A549 (cell line): ENCODE measurements at regions not wholly inside any gene's neighbourhood (a gene's known extent, or its start where the extent isn't known, plus 50 kb on each side); places are given as distances from the start of the nearest gene placed in this dataset.

Source experiments
- ATAC-seq, 2 experiments: fragments of 200-7000 bp in 1 of 2; fragments of >200 bp in 1 of 2; cut with Nextera tagmentation in 1 of 2; cut with Tn5 transposase in 1 of 2; 3 replicates each; pipeline versions ENCODE4 v1.8.0 to v1.9.1; 2018 to 2020; ENCODE audit warnings: mild to moderate bottlenecking in 1 of 2, moderate library complexity in 1 of 2
- CTCF ChIA-PET: fragments of 300-600 bp; sonication (Branson Sonifier 250); formaldehyde crosslinking; extraction: SDS; loops from one replicate; lab custom pipeline; 2021; ENCODE audit warnings: antibody characterized with exemption, inconsistent platforms; lab: Yijun Ruan, JAX
- POLR2A ChIA-PET: fragments of 350-600 bp; formaldehyde crosslinking; extraction: SDS; loops from one replicate; lab custom pipeline; 2021; ENCODE audit warnings: antibody characterized with exemption, inconsistent platforms; lab: Yijun Ruan, JAX
- DNase-seq, 2 experiments: peaks; one replicate each; pipeline versions ENCODE4 v3.0.0 to v3.0.0-alpha.2; 2011 to 2016; ENCODE audit warnings: low read depth in 1 of 2, low spot score in 1 of 2
- FAIRE-seq: peaks from 2 replicates; lab custom pipeline; 2011; peaks lifted over from hg19 to GRCh38; lab: Jason Lieb, UNC
- H3K27ac ChIP-seq, 2 experiments: fragments of >200 bp; sonication (Bioruptor Twin); formaldehyde crosslinking; 3 replicates each; pipeline ENCODE4 v1.5.1; 2016 to 2017
- H3K4me1 ChIP-seq: fragments of >200 bp; sonication (Bioruptor Twin); formaldehyde crosslinking; 3 replicates; pipeline ENCODE4 v1.6.1; 2016
- H3K4me2 ChIP-seq: fragments of >200 bp; sonication (Bioruptor Twin); formaldehyde crosslinking; 3 replicates; pipeline ENCODE4 v1.6.1; 2016
- H3K4me3 ChIP-seq: fragments of >200 bp; sonication (Bioruptor Twin); formaldehyde crosslinking; 3 replicates; pipeline ENCODE4 v1.5.1; 2016
- H3K9me3 ChIP-seq: fragments of >200 bp; sonication (Bioruptor Twin); formaldehyde crosslinking; 3 replicates; pipeline ENCODE4 v1.6.1; 2016
- BCL3 ChIP-seq: fragments of >200 bp; sonication (Bioruptor Twin); formaldehyde crosslinking; IDR thresholded peaks from 3 replicates; pipeline ENCODE4 v1.6.1; 2016
- BHLHE40 ChIP-seq: IDR thresholded peaks from 2 replicates; pipeline ENCODE4 v1.6.1; 2012; ENCODE audit warnings: low read depth, low read length, inconsistent platforms
- CBX2 ChIP-seq: fragments of 200-600 bp; sonication (generic); IDR thresholded peaks from 2 replicates; pipeline ENCODE4 v1.6.1; 2016; ENCODE audit warnings: low read depth, mild to moderate bottlenecking, borderline replicate concordance
- CBX8 ChIP-seq: fragments of 200-600 bp; sonication (generic); IDR thresholded peaks from 2 replicates; pipeline ENCODE4 v1.6.1; 2016
- CHD2 ChIP-seq: fragments of 150-350 bp; IDR thresholded peaks from 2 replicates; pipeline ENCODE4 v1.6.1; 2014; ENCODE audit warnings: low read length; ENCODE audit not compliant: partially characterized antibody
- E2F6 ChIP-seq: IDR thresholded peaks from 2 replicates; pipeline ENCODE4 v1.6.1; 2012; ENCODE audit warnings: low read depth, borderline replicate concordance
- EHMT2 ChIP-seq: fragments of 200-600 bp; sonication (generic); IDR thresholded peaks from 2 replicates; pipeline ENCODE4 v1.6.1; 2016; ENCODE audit warnings: antibody characterized with exemption, low read depth, mild to moderate bottlenecking, moderate library complexity
- ESRRA ChIP-seq: fragments of 150-350 bp; IDR thresholded peaks from 2 replicates; pipeline ENCODE4 v1.6.1; 2014; ENCODE audit warnings: mild to moderate bottlenecking, low read length, borderline replicate concordance
- FOSB ChIP-seq: fragments of 250-450 bp; sonication (Bioruptor Pico); IDR thresholded peaks from 2 replicates; pipeline ENCODE4 v1.5.0; 2020; ENCODE audit warnings: mild to moderate bottlenecking, moderate library complexity
- HDAC2 ChIP-seq: fragments of 200-600 bp; sonication (generic); IDR thresholded peaks from 2 replicates; pipeline ENCODE4 v1.6.1; 2016
- HOXA7 ChIP-seq: fragments of 250-450 bp; sonication (Bioruptor Pico); IDR thresholded peaks from 2 replicates; pipeline ENCODE4 v1.5.0; 2020; ENCODE audit warnings: mild to moderate bottlenecking, moderate library complexity
- HOXB13 ChIP-seq: fragments of 250-450 bp; sonication (Bioruptor Pico); IDR thresholded peaks from 2 replicates; pipeline ENCODE4 v1.5.0; 2020; ENCODE audit warnings: low read depth, mild to moderate bottlenecking, moderate library complexity
- MAZ ChIP-seq: fragments of 150-350 bp; IDR thresholded peaks from 2 replicates; pipeline ENCODE4 v1.6.1; 2014; ENCODE audit warnings: antibody characterized with exemption, low read depth, low read length, borderline replicate concordance
- NPAS2 ChIP-seq: fragments of 250-450 bp; sonication (Bioruptor Pico); IDR thresholded peaks from 2 replicates; pipeline ENCODE4 v1.8.0; 2022; ENCODE audit warnings: mild to moderate bottlenecking, moderate library complexity, borderline replicate concordance
- POLR2AphosphoS2 ChIP-seq: conservative IDR thresholded peaks from 2 replicates; pipeline ENCODE4 v1.6.1; 2012; ENCODE audit warnings: low read length, improper control_type of control experiment, inconsistent platforms
- RAD21 ChIP-seq, 2 experiments: fragments of >200 bp in 1 of 2; sonication (Bioruptor Twin) in 1 of 2; formaldehyde crosslinking in 1 of 2; IDR thresholded peaks in 1 of 2; conservative IDR thresholded peaks in 1 of 2; 2 replicates in 1 of 2; 3 replicates in 1 of 2; pipeline ENCODE4 v1.6.1; 2012 to 2018; ENCODE audit warnings: inconsistent platforms in 1 of 2
- SREBF2 ChIP-seq: fragments of 450-650 bp; IDR thresholded peaks from 2 replicates; pipeline ENCODE4 v1.6.1; 2014; ENCODE audit warnings: mild to moderate bottlenecking, moderate library complexity
- ZNF302 ChIP-seq: fragments of 250-450 bp; sonication (Bioruptor Pico); IDR thresholded peaks from 2 replicates; pipeline ENCODE4 v1.9.0; 2021; ENCODE audit warnings: inconsistent platforms, mild to moderate bottlenecking, moderate library complexity
- ZSCAN20 ChIP-seq: fragments of 250-450 bp; sonication (Bioruptor Pico); IDR thresholded peaks from 2 replicates; pipeline ENCODE4 v1.8.0; 2022; ENCODE audit warnings: mild to moderate bottlenecking, moderate library complexity
- WGBS: methylation state at CpG from one replicate; pipeline ENCODE4 v1.1.6; 2017; ENCODE audit errors: missing lambda C conversion rate; 5-methylcytosine and 5-hydroxymethylcytosine counted together
- TF ChIP-seq, protein P1 (sequence below): IDR thresholded peaks from 2 replicates; pipeline ENCODE4 v1.6.1; 2012
- TF ChIP-seq, protein P2 (sequence below): fragments of 200-600 bp; sonication (generic); IDR thresholded peaks from 2 replicates; pipeline ENCODE4 v1.6.1; 2016; ENCODE audit warnings: antibody characterized with exemption, mild to moderate bottlenecking, moderate library complexity

DNA sequence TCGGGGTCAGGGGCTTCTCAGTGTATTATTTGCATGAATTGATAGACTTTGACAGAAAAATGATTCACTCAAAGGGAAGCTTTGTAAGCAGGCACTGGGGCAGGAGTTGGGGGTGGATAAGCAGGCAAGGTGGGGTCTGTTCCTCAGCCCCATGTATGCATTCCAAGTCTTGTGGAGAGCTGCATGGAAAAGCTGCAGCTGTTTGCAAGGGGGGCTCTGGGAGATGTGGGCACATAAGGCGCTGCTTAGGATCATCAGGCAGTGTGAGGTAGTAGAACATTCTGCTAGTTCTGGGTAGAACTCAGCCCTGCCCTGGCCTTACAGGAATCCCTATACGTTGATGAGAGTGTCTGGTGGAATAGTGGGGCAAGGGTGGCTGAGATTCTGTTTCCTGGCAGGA, 154.2 kb upstream of the LRIG1 start:
- TF ChIP-seq SREBF2 (no peak), EHMT2 (no peak), E2F6 (no peak), CHD2 (no peak)
- CTCF ChIA-PET: no interaction called here
- FAIRE-seq: no peak
- POLR2A ChIA-PET: no interaction called here
- no peaks in the 10 kb centered on the region for H3K4me1 ChIP-seq
- WGBS: 22% methylated on average over 3 of the region's 3 CpGs
- H3K9me3 ChIP-seq: no peaks in the 10 kb centered on the region
- H3K27ac ChIP-seq: no peak overlapping the region
- DNase-seq: no peak
- ATAC-seq: no peak
- H3K4me2 ChIP-seq: no peak overlapping the region
- no peak overlapping the region for H3K4me3 ChIP-seq

- H3K4me3 ChIP-seq: no peak overlapping the region
- H3K4me2 ChIP-seq: no peak overlapping the region
- FAIRE-seq: no peak
- TF ChIP-seq FOSB (CRISPR knock-in tag): no peak
- no peak for TF ChIP-seq HOXB13 (CRISPR knock-in tag)
- TF ChIP-seq, protein P1, sequence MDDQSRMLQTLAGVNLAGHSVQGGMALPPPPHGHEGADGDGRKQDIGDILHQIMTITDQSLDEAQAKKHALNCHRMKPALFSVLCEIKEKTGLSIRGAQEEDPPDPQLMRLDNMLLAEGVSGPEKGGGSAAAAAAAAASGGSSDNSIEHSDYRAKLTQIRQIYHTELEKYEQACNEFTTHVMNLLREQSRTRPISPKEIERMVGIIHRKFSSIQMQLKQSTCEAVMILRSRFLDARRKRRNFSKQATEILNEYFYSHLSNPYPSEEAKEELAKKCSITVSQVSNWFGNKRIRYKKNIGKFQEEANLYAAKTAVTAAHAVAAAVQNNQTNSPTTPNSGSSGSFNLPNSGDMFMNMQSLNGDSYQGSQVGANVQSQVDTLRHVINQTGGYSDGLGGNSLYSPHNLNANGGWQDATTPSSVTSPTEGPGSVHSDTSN: no peak
- TF ChIP-seq HOXA7 (CRISPR knock-in tag): no peak
- TF ChIP-seq POLR2AphosphoS2: no peak
- TF ChIP-seq CBX2: no peak
- TF ChIP-seq ZNF302 (CRISPR knock-in tag): no peak
- TF ChIP-seq HDAC2: no peak
- no peak for TF ChIP-seq NPAS2
- no peak for TF ChIP-seq ZSCAN20 (CRISPR knock-in tag)
- TF ChIP-seq MAZ: no peak
- TF ChIP-seq BCL3: no peak
- TF ChIP-seq CBX8: no peak
- TF ChIP-seq, protein P2, sequence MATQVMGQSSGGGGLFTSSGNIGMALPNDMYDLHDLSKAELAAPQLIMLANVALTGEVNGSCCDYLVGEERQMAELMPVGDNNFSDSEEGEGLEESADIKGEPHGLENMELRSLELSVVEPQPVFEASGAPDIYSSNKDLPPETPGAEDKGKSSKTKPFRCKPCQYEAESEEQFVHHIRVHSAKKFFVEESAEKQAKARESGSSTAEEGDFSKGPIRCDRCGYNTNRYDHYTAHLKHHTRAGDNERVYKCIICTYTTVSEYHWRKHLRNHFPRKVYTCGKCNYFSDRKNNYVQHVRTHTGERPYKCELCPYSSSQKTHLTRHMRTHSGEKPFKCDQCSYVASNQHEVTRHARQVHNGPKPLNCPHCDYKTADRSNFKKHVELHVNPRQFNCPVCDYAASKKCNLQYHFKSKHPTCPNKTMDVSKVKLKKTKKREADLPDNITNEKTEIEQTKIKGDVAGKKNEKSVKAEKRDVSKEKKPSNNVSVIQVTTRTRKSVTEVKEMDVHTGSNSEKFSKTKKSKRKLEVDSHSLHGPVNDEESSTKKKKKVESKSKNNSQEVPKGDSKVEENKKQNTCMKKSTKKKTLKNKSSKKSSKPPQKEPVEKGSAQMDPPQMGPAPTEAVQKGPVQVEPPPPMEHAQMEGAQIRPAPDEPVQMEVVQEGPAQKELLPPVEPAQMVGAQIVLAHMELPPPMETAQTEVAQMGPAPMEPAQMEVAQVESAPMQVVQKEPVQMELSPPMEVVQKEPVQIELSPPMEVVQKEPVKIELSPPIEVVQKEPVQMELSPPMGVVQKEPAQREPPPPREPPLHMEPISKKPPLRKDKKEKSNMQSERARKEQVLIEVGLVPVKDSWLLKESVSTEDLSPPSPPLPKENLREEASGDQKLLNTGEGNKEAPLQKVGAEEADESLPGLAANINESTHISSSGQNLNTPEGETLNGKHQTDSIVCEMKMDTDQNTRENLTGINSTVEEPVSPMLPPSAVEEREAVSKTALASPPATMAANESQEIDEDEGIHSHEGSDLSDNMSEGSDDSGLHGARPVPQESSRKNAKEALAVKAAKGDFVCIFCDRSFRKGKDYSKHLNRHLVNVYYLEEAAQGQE: no peak
- no peak for TF ChIP-seq ESRRA
- no peak for TF ChIP-seq BHLHE40
- TF ChIP-seq RAD21 (conservative IDR thresholded peaks at IDR 0.05 in 1 of 2, IDR thresholded peaks at IDR 0.05 in 1 of 2): no peak
- no peak for ATAC-seq
- H3K4me1 ChIP-seq: no peaks in the 10 kb centered on the region
- no peak for DNase-seq
- CTCF ChIA-PET: no interaction called here
- H3K9me3 ChIP-seq: no peaks in the 10 kb centered on the region
- WGBS: 59% methylated on average over 8 of the region's 8 CpGs
- POLR2A ChIA-PET: no interaction called here
- no peak overlapping the region for H3K27ac ChIP-seq
Measured at GRCh38 chr3:66655671-66656070, 154.8 kb upstream of the LRIG1 start.
